HEK293 (cell line): ENCODE measurements at regions not wholly inside any gene's neighbourhood (a gene's known extent, or its start where the extent isn't known, plus 50 kb on each side); places are given as distances from the start of the nearest gene placed in this dataset.

ENCODE experiments used
- CTCF ChIA-PET: fragments of 350-600 bp; formaldehyde crosslinking; extraction: SDS; loops from one replicate; lab custom pipeline; 2021; ENCODE audit warnings: antibody characterized with exemption; lab: Yijun Ruan, JAX
- POLR2A ChIA-PET: fragments of 300-600 bp; formaldehyde crosslinking; extraction: SDS; loops from one replicate; lab custom pipeline; 2020; ENCODE audit warnings: antibody characterized with exemption, inconsistent platforms; lab: Yijun Ruan, JAX
- H3K27ac ChIP-seq: fragments of 200-500 bp; sonication (Bioruptor generic); 2 replicates; pipeline ENCODE4 v1.5.1; 2014; ENCODE audit warnings: low read depth, low read length, control low read depth, inconsistent platforms; ENCODE audit errors: extremely low read depth
- H3K36me3 ChIP-seq, 2 experiments: fragments of 200-500 bp in 1 of 2; sonication (Bioruptor generic) in 1 of 2; 1 replicate in 1 of 2; 2 replicates in 1 of 2; pipeline ENCODE4 v1.5.1; 2014 to 2017; ENCODE audit warnings: inconsistent platforms in 2 of 2, low read length in 2 of 2; ENCODE audit not compliant: control insufficient read depth in 2 of 2, insufficient read depth in 1 of 2
- H3K4me1 ChIP-seq: fragments of 200-500 bp; sonication (Bioruptor generic); 2 replicates; pipeline ENCODE4 v1.5.1; 2014; ENCODE audit warnings: mild to moderate bottlenecking, low read length, inconsistent platforms; ENCODE audit not compliant: control insufficient read depth, insufficient read depth
- H3K4me3 ChIP-seq: 2 replicates; pipeline ENCODE4 v1.5.1; 2011; ENCODE audit warnings: low read depth, mild to moderate bottlenecking, control low read depth, low read length, moderate library complexity
- H3K9me3 ChIP-seq: fragments of 200-500 bp; sonication (Bioruptor generic); 2 replicates; pipeline ENCODE4 v1.5.1; 2014; ENCODE audit warnings: low read depth, low read length, inconsistent platforms; ENCODE audit not compliant: control insufficient read depth, insufficient read depth
- AEBP2 ChIP-seq: fragments of 450-650 bp; formaldehyde crosslinking; IDR thresholded peaks from 2 replicates; pipeline ENCODE4 v1.5.1; 2016; ENCODE audit warnings: missing biosample characterization, missing genetic modification characterization, borderline replicate concordance
- GLIS2 ChIP-seq: fragments of 450-650 bp; formaldehyde crosslinking; IDR thresholded peaks from 2 replicates; pipeline ENCODE4 v1.5.1; 2016; ENCODE audit warnings: missing biosample characterization, missing genetic modification characterization
- HOXC10 ChIP-seq: sonication (generic); formaldehyde crosslinking; IDR thresholded peaks from 2 replicates; pipeline ENCODE4 v1.8.1; 2023; ENCODE audit warnings: mild to moderate bottlenecking, missing genetic modification reagents
- KLF10 ChIP-seq: fragments of 450-650 bp; IDR thresholded peaks from 2 replicates; pipeline ENCODE4 v1.5.1; 2018; ENCODE audit warnings: missing biosample characterization, mild to moderate bottlenecking, missing genetic modification characterization
- KLF9 ChIP-seq: fragments of 450-650 bp; formaldehyde crosslinking; IDR thresholded peaks from 2 replicates; pipeline ENCODE4 v1.5.1; 2016; ENCODE audit warnings: missing biosample characterization, missing genetic modification characterization, low read depth
- OSR2 ChIP-seq: fragments of 450-650 bp; formaldehyde crosslinking; IDR thresholded peaks from 2 replicates; pipeline ENCODE4 v1.5.1; 2016; ENCODE audit warnings: missing biosample characterization, missing genetic modification characterization
- PRDM1 ChIP-seq: fragments of 450-650 bp; formaldehyde crosslinking; IDR thresholded peaks from 2 replicates; pipeline ENCODE4; 2016; ENCODE audit warnings: missing biosample characterization, missing genetic modification characterization
- RBAK ChIP-seq: fragments of 450-650 bp; formaldehyde crosslinking; IDR thresholded peaks from 2 replicates; pipeline ENCODE4 v1.5.1; 2016; ENCODE audit warnings: missing biosample characterization, missing genetic modification characterization
- REPIN1 ChIP-seq: fragments of 450-650 bp; formaldehyde crosslinking; IDR thresholded peaks from 2 replicates; pipeline ENCODE4 v1.5.1; 2017; ENCODE audit warnings: missing biosample characterization, missing genetic modification characterization, low read depth
- ZBTB26 ChIP-seq: fragments of 450-650 bp; formaldehyde crosslinking; optimal IDR thresholded peaks from 2 replicates; pipeline ENCODE3; 2016; ENCODE audit warnings: missing biosample characterization, mild to moderate bottlenecking, missing genetic modification characterization
- ZFP69B ChIP-seq: fragments of 450-650 bp; formaldehyde crosslinking; IDR thresholded peaks from 2 replicates; pipeline ENCODE4 v1.5.1; 2016; ENCODE audit warnings: missing biosample characterization, missing genetic modification characterization
- ZNF140 ChIP-seq: fragments of 450-650 bp; formaldehyde crosslinking; IDR thresholded peaks from 2 replicates; pipeline ENCODE4 v1.5.1; 2016; ENCODE audit warnings: missing biosample characterization, missing genetic modification characterization
- ZNF155 ChIP-seq: fragments of 450-650 bp; formaldehyde crosslinking; IDR thresholded peaks from 2 replicates; pipeline ENCODE4 v1.5.1; 2016; ENCODE audit warnings: missing biosample characterization, missing genetic modification characterization
- ZNF157 ChIP-seq: fragments of 450-650 bp; formaldehyde crosslinking; IDR thresholded peaks from 2 replicates; pipeline ENCODE4 v1.5.1; 2016; ENCODE audit warnings: missing biosample characterization, missing genetic modification characterization
- ZNF16 ChIP-seq: fragments of 450-650 bp; formaldehyde crosslinking; IDR thresholded peaks from 2 replicates; pipeline ENCODE4 v1.5.1; 2016; ENCODE audit warnings: low read depth, missing biosample characterization, missing genetic modification characterization
- ZNF169 ChIP-seq: fragments of 450-650 bp; formaldehyde crosslinking; IDR thresholded peaks from 2 replicates; pipeline ENCODE4 v1.5.1; 2016; ENCODE audit warnings: missing biosample characterization, missing genetic modification characterization
- ZNF239 ChIP-seq: fragments of 450-650 bp; formaldehyde crosslinking; IDR thresholded peaks from 2 replicates; pipeline ENCODE4 v1.5.1; 2016; ENCODE audit warnings: missing biosample characterization, missing genetic modification characterization
- ZNF24 ChIP-seq: fragments of 450-650 bp; formaldehyde crosslinking; IDR thresholded peaks from 2 replicates; pipeline ENCODE4 v1.5.1; 2016; ENCODE audit warnings: missing biosample characterization, missing genetic modification characterization
- ZNF48 ChIP-seq: fragments of 450-650 bp; formaldehyde crosslinking; IDR thresholded peaks from 2 replicates; pipeline ENCODE4 v1.5.1; 2016; ENCODE audit warnings: missing biosample characterization, missing genetic modification characterization
- ZNF518A ChIP-seq: fragments of 450-650 bp; formaldehyde crosslinking; conservative IDR thresholded peaks from 2 replicates; pipeline ENCODE4 v1.5.1; 2016; ENCODE audit warnings: low read depth, missing biosample characterization, missing genetic modification characterization
- ZNF529 ChIP-seq: fragments of 450-650 bp; formaldehyde crosslinking; IDR thresholded peaks from 2 replicates; pipeline ENCODE4 v1.5.1; 2017; ENCODE audit warnings: missing genetic modification characterization, missing biosample characterization; ENCODE audit not compliant: insufficient replicate concordance
- ZNF558 ChIP-seq: fragments of 450-650 bp; formaldehyde crosslinking; IDR thresholded peaks from 2 replicates; pipeline ENCODE4 v1.5.1; 2016; ENCODE audit warnings: missing biosample characterization, missing genetic modification characterization
- ZNF610 ChIP-seq: fragments of 450-650 bp; formaldehyde crosslinking; IDR thresholded peaks from 2 replicates; pipeline ENCODE4 v1.5.1; 2016; ENCODE audit warnings: missing biosample characterization, missing genetic modification characterization, borderline replicate concordance
- TF ChIP-seq, protein P1 (sequence below): fragments of 450-650 bp; formaldehyde crosslinking; IDR thresholded peaks from 2 replicates; pipeline ENCODE4 v1.5.1; 2016; ENCODE audit warnings: missing biosample characterization, missing genetic modification characterization
- TF ChIP-seq, protein P2 (sequence below): fragments of 450-650 bp; formaldehyde crosslinking; IDR thresholded peaks from 2 replicates; pipeline ENCODE4 v1.5.1; 2017; ENCODE audit warnings: missing biosample characterization, missing genetic modification characterization

DNA sequence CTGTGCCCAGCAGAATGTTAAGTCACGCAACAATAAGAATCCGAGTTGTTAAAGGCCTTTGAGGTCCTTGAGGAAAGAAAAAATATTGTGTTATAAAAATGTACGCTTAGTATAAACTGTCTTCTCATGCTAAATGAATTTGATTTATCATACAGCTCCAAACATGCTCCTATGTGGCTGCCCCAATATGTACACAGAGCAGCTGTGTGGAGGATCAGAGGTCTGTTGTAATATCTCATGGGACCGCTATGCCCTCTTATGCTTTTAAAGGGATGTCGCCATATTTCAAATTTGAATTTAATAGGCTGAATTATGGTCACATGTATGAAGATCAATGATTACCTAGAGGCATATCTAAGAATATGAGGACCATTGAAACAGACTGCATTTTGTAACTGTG, 90.2 kb downstream of the SLC5A7 start:
- H3K9me3 ChIP-seq, result no peaks in the 10 kb centered on the region
- POLR2A ChIA-PET, result no interaction called here
- H3K36me3 ChIP-seq, result no peaks in the 10 kb centered on the region
- CTCF ChIA-PET, result no interaction called here
- TF ChIP-seq RBAK (tag by site-specific recombination), result no peak
- TF ChIP-seq ZNF610 (tag by site-specific recombination), result no peak
- no peak for TF ChIP-seq ZNF155 (tag by site-specific recombination)
- TF ChIP-seq, protein P1, sequence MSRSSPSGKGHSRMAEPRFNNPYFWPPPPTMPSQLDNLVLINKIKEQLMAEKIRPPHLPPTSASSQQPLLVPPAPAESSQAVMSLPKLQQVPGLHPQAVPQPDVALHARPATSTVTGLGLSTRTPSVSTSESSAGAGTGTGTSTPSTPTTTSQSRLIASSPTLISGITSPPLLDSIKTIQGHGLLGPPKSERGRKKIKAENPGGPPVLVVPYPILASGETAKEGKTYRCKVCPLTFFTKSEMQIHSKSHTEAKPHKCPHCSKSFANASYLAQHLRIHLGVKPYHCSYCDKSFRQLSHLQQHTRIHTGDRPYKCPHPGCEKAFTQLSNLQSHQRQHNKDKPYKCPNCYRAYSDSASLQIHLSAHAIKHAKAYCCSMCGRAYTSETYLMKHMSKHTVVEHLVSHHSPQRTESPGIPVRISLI, result no peak
- TF ChIP-seq AEBP2 (tag by site-specific recombination), result no peak
- no peak for TF ChIP-seq ZNF157 (tag by site-specific recombination)
- TF ChIP-seq ZNF140 (tag by site-specific recombination), result no peak
- TF ChIP-seq OSR2, result no peak
- no peak for TF ChIP-seq ZNF169 (tag by site-specific recombination)
- no peak for TF ChIP-seq ZNF529
- no peak for TF ChIP-seq ZNF239 (tag by site-specific recombination)
- no peak for TF ChIP-seq GLIS2 (tag by site-specific recombination)
- TF ChIP-seq ZBTB26, result no peak
- TF ChIP-seq ZFP69B (tag by site-specific recombination), result no peak
- TF ChIP-seq PRDM1 (tag by site-specific recombination), result no peak
- no peak for TF ChIP-seq ZNF558 (tag by site-specific recombination)
- TF ChIP-seq ZNF48 (tag by site-specific recombination), result no peak
- TF ChIP-seq, protein P2, sequence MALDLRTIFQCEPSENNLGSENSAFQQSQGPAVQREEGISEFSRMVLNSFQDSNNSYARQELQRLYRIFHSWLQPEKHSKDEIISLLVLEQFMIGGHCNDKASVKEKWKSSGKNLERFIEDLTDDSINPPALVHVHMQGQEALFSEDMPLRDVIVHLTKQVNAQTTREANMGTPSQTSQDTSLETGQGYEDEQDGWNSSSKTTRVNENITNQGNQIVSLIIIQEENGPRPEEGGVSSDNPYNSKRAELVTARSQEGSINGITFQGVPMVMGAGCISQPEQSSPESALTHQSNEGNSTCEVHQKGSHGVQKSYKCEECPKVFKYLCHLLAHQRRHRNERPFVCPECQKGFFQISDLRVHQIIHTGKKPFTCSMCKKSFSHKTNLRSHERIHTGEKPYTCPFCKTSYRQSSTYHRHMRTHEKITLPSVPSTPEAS (tag by site-specific recombination), result no peak
- H3K27ac ChIP-seq, result no peak overlapping the region
- no peak overlapping the region for H3K4me3 ChIP-seq
- H3K4me1 ChIP-seq, result no peaks in the 10 kb centered on the region

- Histone ChIP-seq H3K9me3 (no peaks in the 10 kb centered on the region), H3K27ac (no peak overlapping the region), H3K4me1 (no peaks in the 10 kb centered on the region), H3K36me3 (no peaks in the 10 kb centered on the region), H3K4me3 (no peak overlapping the region)
- CTCF ChIA-PET, result interaction anchor here (0.7 kb wide), 1 partner anchor 20 kb away, joined by 3 read pairs; no protein-coding TSS in a partner anchor
- POLR2A ChIA-PET, result no interaction called here
- TF ChIP-seq ZNF518A (tag by site-specific recombination) (no peak), KLF9 (tag by site-specific recombination) (no peak), REPIN1 (tag by site-specific recombination) (no peak), KLF10 (no peak), ZNF24 (tag by site-specific recombination) (no peak), HOXC10 (no peak), ZNF16 (tag by site-specific recombination) (no peak)
- TF ChIP-seq, protein P2 (tag by site-specific recombination), result no peak
These were observed 93.4 kb downstream of the SLC5A7 start for GRCh38 chr2:108079736-108080135.
